Ishikawa (cell line): ENCODE measurements at regions not wholly inside any gene's neighbourhood (a gene's known extent, or its start where the extent isn't known, plus 50 kb on each side); places are given as distances from the start of the nearest gene placed in this dataset.

ENCODE experiments used
- EGR1 ChIP-seq: IDR thresholded peaks from 2 replicates; pipeline ENCODE4 v1.6.1; 2012
- ZBTB7A ChIP-seq: IDR thresholded peaks from 2 replicates; pipeline ENCODE4 v1.6.1; 2012; ENCODE audit warnings: low read depth
- TF ChIP-seq, protein P1 (sequence below): IDR thresholded peaks from 2 replicates; pipeline ENCODE4 v1.6.1; 2012; ENCODE audit warnings: low read depth, mild to moderate bottlenecking

DNA sequence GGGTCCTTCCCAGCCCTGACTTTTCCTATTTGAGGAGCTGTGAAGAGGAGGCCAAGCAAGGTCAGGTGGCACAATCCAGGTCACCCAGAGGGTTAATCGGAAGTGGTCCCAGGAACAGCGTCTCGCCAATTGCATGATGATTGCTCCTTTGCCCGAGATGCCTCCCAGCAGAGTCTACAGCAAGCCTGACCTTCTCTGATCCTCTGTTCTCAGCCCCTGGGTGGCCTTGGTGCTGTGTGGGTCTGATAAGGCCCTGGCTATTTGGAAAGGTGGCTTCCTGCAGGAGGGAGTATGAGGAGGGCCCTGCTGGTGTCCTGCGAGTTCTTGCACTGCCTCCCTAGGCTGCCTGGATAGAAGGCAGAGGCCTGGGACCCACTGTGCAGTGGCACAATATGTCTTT is 116.2 kb downstream of the FOXD2 start:
- TF ChIP-seq, protein P1, sequence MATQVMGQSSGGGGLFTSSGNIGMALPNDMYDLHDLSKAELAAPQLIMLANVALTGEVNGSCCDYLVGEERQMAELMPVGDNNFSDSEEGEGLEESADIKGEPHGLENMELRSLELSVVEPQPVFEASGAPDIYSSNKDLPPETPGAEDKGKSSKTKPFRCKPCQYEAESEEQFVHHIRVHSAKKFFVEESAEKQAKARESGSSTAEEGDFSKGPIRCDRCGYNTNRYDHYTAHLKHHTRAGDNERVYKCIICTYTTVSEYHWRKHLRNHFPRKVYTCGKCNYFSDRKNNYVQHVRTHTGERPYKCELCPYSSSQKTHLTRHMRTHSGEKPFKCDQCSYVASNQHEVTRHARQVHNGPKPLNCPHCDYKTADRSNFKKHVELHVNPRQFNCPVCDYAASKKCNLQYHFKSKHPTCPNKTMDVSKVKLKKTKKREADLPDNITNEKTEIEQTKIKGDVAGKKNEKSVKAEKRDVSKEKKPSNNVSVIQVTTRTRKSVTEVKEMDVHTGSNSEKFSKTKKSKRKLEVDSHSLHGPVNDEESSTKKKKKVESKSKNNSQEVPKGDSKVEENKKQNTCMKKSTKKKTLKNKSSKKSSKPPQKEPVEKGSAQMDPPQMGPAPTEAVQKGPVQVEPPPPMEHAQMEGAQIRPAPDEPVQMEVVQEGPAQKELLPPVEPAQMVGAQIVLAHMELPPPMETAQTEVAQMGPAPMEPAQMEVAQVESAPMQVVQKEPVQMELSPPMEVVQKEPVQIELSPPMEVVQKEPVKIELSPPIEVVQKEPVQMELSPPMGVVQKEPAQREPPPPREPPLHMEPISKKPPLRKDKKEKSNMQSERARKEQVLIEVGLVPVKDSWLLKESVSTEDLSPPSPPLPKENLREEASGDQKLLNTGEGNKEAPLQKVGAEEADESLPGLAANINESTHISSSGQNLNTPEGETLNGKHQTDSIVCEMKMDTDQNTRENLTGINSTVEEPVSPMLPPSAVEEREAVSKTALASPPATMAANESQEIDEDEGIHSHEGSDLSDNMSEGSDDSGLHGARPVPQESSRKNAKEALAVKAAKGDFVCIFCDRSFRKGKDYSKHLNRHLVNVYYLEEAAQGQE, result no peak
- TF ChIP-seq EGR1 (no peak), ZBTB7A (no peak)
